ENCODE measurements at regions not wholly inside any gene's neighbourhood (a gene's known extent, or its start where the extent isn't known, plus 50 kb on each side); places are given as distances from the start of the nearest gene placed in this dataset.
"Not testable (repeated sequence)": the region's sequence is repeated elsewhere in the genome, so short reads cannot be mapped to it uniquely, and the experiment has no call there.

DNA sequence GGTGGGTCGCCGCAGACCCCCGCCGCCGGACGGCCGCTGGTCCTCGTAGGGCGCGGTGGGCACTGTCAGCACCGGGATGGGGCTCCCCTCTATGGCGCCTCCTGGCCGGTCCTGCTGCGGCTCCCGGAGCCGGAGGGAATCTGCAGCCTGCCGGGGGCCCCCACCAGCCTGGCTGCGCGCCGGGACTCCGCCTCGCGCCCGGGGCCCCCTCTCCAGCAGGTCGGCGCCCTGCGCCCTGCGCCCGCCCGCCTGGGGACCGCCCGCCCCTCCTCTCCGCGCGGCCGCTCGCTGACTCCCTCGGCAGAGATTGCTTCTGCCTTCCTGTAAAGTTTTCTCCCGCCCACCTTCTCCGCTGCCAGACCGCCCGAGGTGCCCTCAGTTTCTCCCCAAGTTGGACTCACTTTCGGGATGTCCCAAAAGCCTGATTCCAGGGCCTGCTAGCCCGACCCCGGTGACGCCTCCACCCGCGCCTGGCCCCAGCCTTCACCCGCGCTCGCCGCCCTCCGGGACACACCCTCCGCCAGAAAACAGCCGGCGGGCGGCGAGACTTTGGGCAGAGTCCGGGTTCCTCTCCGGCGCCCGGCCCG, 54.0 kb downstream of the FOXD4L6 start:
- TF ChIP-seq, protein P1, sequence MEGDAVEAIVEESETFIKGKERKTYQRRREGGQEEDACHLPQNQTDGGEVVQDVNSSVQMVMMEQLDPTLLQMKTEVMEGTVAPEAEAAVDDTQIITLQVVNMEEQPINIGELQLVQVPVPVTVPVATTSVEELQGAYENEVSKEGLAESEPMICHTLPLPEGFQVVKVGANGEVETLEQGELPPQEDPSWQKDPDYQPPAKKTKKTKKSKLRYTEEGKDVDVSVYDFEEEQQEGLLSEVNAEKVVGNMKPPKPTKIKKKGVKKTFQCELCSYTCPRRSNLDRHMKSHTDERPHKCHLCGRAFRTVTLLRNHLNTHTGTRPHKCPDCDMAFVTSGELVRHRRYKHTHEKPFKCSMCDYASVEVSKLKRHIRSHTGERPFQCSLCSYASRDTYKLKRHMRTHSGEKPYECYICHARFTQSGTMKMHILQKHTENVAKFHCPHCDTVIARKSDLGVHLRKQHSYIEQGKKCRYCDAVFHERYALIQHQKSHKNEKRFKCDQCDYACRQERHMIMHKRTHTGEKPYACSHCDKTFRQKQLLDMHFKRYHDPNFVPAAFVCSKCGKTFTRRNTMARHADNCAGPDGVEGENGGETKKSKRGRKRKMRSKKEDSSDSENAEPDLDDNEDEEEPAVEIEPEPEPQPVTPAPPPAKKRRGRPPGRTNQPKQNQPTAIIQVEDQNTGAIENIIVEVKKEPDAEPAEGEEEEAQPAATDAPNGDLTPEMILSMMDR (IDR thresholded peaks at IDR 0.05), result not testable (repeated sequence)
- not testable (repeated sequence) for TF ChIP-seq POLR2A, POLR2AphosphoS5 (IDR thresholded peaks at IDR 0.05)

Data from breast epithelium (tissue), 3 donors.